Activated CD4-positive, alpha-beta memory T cell treated with anti-CD3 and anti-CD28 coated beads, Interleukin-2, amount 10 ng/mL, durations not matched to agents 7 days and 5 days (primary cell): ENCODE measurements at regions not wholly inside any gene's neighbourhood (a gene's known extent, or its start where the extent isn't known, plus 50 kb on each side); places are given as distances from the start of the nearest gene placed in this dataset.

Experiments
- CTCF ChIA-PET: fragments of 350-600 bp; sonication (Branson Sonifier 250); formaldehyde crosslinking; loops from one replicate; lab custom pipeline; 2021; ENCODE audit warnings: antibody characterized with exemption, inconsistent platforms; lab: Charles Lee
- POLR2A ChIA-PET: fragments of 350-600 bp; sonication (Branson Sonifier 250); formaldehyde crosslinking; loops from one replicate; lab custom pipeline; 2021; ENCODE audit warnings: antibody characterized with exemption; lab: Charles Lee
- DNase-seq: peaks from one replicate; pipeline ENCODE4 v3.0.0-alpha.2; 2020
- H3K27ac Mint-ChIP-seq: one replicate; pipeline ENCODE4 v1.8.0; 2021; ENCODE audit warnings: mild to moderate bottlenecking, mixed read lengths
- H3K27me3 Mint-ChIP-seq: one replicate; pipeline ENCODE4 v1.8.0; 2021; ENCODE audit warnings: mixed read lengths
- H3K36me3 Mint-ChIP-seq: one replicate; pipeline ENCODE4 v1.8.0; 2021; ENCODE audit warnings: low read depth, mixed read lengths
- H3K4me1 Mint-ChIP-seq: one replicate; pipeline ENCODE4 v1.8.0; 2021; ENCODE audit warnings: mixed read lengths
- H3K4me3 Mint-ChIP-seq: one replicate; pipeline ENCODE4 v1.8.0; 2021; ENCODE audit warnings: mild to moderate bottlenecking, mixed read lengths
- H3K9me3 Mint-ChIP-seq: one replicate; pipeline ENCODE4 v1.8.0; 2021; ENCODE audit warnings: mixed read lengths

DNA sequence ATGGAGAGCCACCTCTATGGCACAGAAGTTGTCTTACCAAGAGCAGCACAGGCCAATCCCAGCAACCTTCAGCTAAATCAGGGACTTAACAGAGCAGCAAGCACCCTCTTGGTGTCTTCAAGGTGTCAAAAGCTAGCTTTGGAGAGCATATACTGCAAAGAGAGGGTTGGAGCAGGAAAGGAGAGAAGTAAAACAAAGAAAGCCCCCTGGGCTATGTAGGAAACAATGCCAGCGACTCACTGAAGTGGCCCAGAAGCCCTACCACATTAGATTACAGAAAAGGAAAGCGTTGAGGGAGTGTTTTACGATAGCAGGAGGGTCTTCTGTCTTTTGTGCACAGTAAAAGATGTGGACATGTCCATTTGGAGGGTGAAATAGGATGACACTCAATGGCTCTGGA is 233.4 kb downstream of the MREG start:
- Mint-ChIP-seq H3K27me3 (no peaks in the 10 kb centered on the region), H3K4me1 (no peaks in the 10 kb centered on the region), H3K4me3 (no peak overlapping the region), H3K27ac (no peak overlapping the region), H3K36me3 (no peaks in the 10 kb centered on the region), H3K9me3 (no peaks in the 10 kb centered on the region)
- DNase-seq: no peak
- CTCF ChIA-PET: no interaction called here
- POLR2A ChIA-PET: no interaction called here

DNA sequence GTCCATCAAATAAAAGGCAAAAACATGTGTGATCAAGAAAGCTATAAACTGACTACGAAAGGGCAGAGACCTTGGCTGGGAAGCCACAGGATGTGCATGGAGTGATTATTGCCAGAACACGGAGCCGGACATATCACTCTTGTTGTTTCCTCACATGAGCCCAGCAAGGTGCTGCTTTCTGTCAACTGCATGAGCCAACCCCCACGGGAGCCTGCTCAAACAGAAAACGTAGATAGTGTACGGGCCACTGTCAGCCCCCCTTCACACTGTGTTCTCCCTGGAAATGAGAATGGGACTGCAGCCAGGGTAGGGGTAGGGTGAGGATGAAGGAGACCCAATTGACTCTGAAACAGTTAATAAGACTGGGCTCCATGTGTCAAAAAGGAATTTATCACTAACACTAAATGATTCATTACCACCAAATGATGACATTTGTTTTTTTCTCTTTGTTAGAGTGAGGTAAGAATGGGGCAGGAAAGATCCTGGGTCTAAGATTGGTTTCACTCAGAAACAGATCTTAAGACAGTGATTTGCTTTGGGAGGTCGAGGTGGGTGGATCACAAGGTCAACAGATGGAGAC is 235.8 kb downstream of the MREG start:
- Mint-ChIP-seq H3K4me1 (no peaks in the 10 kb centered on the region), H3K27me3 (no peaks in the 10 kb centered on the region), H3K27ac (no peak overlapping the region), H3K9me3 (no peaks in the 10 kb centered on the region), H3K36me3 (no peaks in the 10 kb centered on the region), H3K4me3 (no peak overlapping the region)
- ChIA-PET CTCF (no interaction called here), POLR2A (no interaction called here)
- no peak for DNase-seq

DNA sequence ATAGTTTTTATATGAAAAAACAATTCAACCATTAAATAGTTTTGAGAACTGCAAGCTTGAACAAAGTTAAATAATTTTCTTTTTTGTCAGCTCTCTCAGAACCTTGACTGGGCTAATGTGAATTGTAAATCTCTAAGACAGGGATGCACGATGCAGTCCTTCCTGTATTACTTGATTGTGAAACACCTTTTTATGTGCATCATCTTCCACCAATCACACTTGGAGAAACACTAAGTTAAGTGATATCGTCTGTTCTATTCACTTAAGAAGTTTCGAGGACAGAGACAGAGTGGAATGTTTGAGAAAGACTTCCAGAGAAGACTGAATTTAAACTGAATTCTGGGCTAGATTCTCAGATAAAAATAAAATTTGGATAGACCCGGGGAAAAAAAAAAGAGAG is 238.2 kb downstream of the MREG start:
- Mint-ChIP-seq H3K27me3 (no peaks in the 10 kb centered on the region), H3K4me1 (no peaks in the 10 kb centered on the region)

DNA sequence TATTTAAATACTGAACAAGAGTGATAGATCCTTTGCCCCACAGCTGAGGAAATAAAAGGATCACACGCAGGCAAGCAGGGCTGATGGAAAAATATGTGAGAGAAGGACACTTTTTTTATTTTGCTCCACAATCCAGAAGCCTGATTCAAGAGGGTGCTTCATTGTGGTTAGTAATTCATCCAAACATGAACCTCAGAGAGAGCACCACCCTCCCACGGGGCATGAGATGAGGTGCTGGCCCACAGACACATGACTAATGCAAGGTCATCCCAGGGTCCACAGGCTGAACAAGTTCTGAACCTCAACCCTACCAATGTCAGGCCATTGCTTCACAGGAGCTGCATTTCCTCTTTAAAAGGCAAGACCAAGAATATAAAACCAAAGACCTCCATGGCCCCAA is 239.6 kb downstream of the MREG start:
- Mint-ChIP-seq H3K4me3 (no peak overlapping the region), H3K36me3 (no peaks in the 10 kb centered on the region), H3K4me1 (no peaks in the 10 kb centered on the region), H3K9me3 (no peaks in the 10 kb centered on the region), H3K27me3 (peaks cover 1% of the 10 kb centered on the region), H3K27ac (no peak overlapping the region)
- no peak for DNase-seq
- POLR2A ChIA-PET: no interaction called here
- CTCF ChIA-PET: no interaction called here

More for the DNA sequence above, 238.2 kb downstream of the MREG start:
- H3K4me3 Mint-ChIP-seq: no peak overlapping the region
- CTCF ChIA-PET: no interaction called here
- DNase-seq: no peak
- no peak overlapping the region for H3K27ac Mint-ChIP-seq
- no peaks in the 10 kb centered on the region for H3K36me3 Mint-ChIP-seq
- POLR2A ChIA-PET: no interaction called here
- no peaks in the 10 kb centered on the region for H3K9me3 Mint-ChIP-seq

DNA sequence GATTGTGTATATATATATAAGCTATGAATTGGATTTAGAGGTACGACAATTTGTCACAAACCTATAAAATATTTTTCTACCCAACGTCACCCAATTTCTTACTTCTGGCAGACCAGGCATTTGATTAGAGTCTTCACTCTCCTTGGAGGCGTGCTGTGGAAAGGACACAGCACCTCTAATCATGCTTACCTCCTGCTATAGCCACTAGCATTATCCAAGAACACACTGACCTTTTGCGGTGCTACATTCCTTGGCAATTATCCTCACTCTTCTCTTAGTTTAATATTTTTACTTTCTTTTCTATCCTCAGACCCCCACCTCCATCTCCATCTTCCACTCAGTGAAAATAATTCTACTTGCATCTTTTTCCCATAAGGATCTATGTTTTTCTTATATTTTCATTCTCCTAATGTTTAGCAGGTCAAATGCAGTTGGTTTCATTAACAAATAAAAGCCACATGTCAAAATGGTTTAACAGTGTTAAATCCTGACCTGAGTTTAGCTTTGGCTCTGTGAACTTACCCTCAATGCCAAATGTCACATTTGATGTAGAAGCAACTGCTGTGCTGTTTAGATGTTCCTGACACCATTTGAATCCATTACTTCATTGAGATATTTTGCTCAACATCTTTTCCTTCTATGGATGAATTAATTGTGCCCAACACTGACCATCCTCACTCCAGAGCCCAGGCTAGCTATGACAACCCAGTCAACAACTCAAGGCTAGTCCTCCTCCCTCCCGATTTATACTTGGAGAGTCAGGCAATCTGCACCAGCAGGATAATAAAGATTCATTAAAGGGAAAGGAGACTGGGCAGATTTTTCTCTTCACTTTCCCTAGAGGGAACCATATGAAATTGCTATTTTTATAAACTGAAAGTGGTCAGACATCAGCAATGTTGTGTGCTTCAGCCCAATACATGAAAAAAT is 240.5 kb downstream of the MREG start:
- Mint-ChIP-seq H3K27ac (no peak overlapping the region), H3K9me3 (no peaks in the 10 kb centered on the region), H3K4me1 (no peaks in the 10 kb centered on the region), H3K4me3 (no peak overlapping the region), H3K36me3 (no peaks in the 10 kb centered on the region), H3K27me3 (peaks cover 5% of the 10 kb centered on the region)
- POLR2A ChIA-PET: no interaction called here
- CTCF ChIA-PET: no interaction called here
- no peak for DNase-seq

DNA sequence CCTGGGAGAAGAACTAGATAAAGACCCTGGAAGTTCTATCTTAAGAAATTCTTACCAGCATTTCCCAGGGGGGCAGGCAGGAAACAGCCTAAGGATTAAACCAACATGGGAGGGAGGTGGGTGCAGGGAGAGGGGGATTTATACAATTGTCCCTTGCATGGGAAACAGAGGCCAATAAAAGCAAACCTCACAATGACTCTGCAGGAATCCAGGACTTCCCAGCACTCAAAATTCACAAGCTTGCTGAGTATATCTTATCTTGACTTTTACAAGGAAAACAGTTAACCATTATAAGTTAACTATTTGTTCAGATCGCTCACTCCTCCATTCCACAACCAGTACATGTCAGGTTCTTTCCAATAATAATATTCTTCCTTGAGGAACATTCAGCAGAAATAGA is 241.3 kb downstream of the MREG start:
- ChIA-PET CTCF (no interaction called here), POLR2A (no interaction called here)
- Mint-ChIP-seq H3K4me1 (no peaks in the 10 kb centered on the region), H3K36me3 (no peaks in the 10 kb centered on the region), H3K27ac (no peak overlapping the region), H3K9me3 (no peaks in the 10 kb centered on the region), H3K4me3 (no peak overlapping the region), H3K27me3 (peaks cover 5% of the 10 kb centered on the region)
- DNase-seq: no peak

DNA sequence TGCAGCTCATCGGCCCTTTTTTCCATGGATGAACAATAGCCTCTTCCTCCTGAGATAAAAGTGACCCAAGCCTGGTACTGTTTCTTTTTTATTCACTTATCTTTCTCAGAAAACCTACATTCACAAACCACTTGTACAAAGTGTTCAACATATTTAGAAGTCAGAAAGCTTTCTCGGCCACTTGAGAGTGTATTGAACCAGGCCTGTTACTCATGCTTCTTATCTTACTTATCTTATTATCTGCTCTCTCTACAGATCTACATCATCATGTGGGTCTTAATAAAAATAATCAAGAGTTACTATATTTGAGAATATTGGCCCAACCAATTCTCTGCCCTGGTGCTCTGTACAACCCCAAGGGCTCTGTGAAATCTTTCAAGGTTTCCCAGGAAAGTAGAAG is 242.1 kb downstream of the MREG start:
- H3K4me3 Mint-ChIP-seq: no peak overlapping the region

DNA sequence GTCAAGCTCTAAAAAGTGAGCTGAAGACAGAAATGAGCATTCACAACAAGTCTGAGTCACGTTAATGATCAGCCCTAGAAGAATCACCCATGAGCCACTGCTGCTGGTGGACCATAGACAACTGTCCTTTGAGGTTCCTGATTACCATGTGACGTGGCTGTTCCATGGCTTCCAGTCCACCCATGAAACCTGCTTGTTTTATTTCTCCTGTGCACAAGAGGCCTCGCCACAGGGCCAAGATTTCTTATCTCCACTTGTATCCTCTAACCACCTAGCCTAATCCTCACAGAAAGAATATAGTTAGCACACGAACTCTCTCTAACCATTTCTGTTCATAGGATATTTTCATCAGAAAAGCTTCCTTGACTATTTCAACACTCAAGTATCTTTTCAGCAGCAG is 242.7 kb downstream of the MREG start:
- CTCF ChIA-PET: no interaction called here
- no peak overlapping the region for H3K4me3 Mint-ChIP-seq
- H3K36me3 Mint-ChIP-seq: no peaks in the 10 kb centered on the region
- peaks cover 5% of the 10 kb centered on the region for H3K27me3 Mint-ChIP-seq
- no peaks in the 10 kb centered on the region for H3K4me1 Mint-ChIP-seq
- no peaks in the 10 kb centered on the region for H3K9me3 Mint-ChIP-seq
- DNase-seq: no peak
- no peak overlapping the region for H3K27ac Mint-ChIP-seq
- POLR2A ChIA-PET: no interaction called here

More for the DNA sequence above, 242.1 kb downstream of the MREG start:
- no peak for DNase-seq
- Mint-ChIP-seq H3K27me3 (peaks cover 5% of the 10 kb centered on the region), H3K9me3 (no peaks in the 10 kb centered on the region), H3K4me1 (no peaks in the 10 kb centered on the region), H3K27ac (no peak overlapping the region), H3K36me3 (no peaks in the 10 kb centered on the region)
- POLR2A ChIA-PET: no interaction called here
- CTCF ChIA-PET: no interaction called here

DNA sequence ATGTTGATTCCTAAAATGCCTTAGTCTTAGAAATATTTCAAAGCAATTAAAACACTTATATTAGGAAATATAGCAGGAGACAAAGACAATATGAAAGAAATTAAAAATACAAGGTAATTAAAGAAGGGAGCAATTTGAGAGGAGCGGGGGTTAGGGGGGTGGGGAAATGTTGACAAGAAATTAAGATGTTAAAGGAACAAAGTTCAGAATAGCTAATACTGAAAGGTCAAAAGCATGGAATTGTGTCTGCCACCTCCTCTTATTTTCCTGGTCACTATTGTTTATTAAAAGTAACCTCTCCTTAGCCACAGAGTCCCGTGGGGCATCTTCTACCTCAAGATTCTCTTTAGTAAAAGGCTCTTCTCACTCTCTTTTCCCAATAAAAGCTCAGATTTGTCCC is 244.1 kb downstream of the MREG start:
- peaks cover 5% of the 10 kb centered on the region for H3K27me3 Mint-ChIP-seq
- H3K4me1 Mint-ChIP-seq: no peaks in the 10 kb centered on the region
- no peak overlapping the region for H3K27ac Mint-ChIP-seq
- no peaks in the 10 kb centered on the region for H3K9me3 Mint-ChIP-seq
- H3K4me3 Mint-ChIP-seq: no peak overlapping the region
- no peaks in the 10 kb centered on the region for H3K36me3 Mint-ChIP-seq
- ChIA-PET POLR2A (no interaction called here), CTCF (no interaction called here)
- no peak for DNase-seq

DNA sequence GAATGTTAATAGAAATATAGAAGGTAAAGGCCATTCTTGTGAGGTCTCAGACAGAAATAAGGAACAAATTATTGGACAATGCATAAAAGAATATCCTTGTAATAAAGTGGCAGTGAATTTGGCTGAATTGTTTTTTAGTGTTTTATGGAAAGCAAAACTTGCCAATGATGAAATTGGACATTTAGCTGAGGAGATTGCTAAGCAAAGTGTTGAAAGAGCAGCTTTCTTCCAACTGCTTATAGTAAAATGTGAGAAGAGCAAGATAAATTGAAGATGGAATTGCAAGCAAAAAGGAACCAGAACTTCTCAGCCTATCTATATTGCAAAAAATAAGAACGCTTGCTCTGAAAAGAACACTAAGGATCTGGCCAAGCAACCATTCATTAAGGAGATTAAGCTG is 245.7 kb downstream of the MREG start:
- no peak overlapping the region for H3K4me3 Mint-ChIP-seq
- no peaks in the 10 kb centered on the region for H3K9me3 Mint-ChIP-seq
- ChIA-PET CTCF (no interaction called here), POLR2A (no interaction called here)
- no peaks in the 10 kb centered on the region for H3K36me3 Mint-ChIP-seq
- H3K4me1 Mint-ChIP-seq: no peaks in the 10 kb centered on the region
- DNase-seq: no peak
- peaks cover 5% of the 10 kb centered on the region for H3K27me3 Mint-ChIP-seq
- no peak overlapping the region for H3K27ac Mint-ChIP-seq

DNA sequence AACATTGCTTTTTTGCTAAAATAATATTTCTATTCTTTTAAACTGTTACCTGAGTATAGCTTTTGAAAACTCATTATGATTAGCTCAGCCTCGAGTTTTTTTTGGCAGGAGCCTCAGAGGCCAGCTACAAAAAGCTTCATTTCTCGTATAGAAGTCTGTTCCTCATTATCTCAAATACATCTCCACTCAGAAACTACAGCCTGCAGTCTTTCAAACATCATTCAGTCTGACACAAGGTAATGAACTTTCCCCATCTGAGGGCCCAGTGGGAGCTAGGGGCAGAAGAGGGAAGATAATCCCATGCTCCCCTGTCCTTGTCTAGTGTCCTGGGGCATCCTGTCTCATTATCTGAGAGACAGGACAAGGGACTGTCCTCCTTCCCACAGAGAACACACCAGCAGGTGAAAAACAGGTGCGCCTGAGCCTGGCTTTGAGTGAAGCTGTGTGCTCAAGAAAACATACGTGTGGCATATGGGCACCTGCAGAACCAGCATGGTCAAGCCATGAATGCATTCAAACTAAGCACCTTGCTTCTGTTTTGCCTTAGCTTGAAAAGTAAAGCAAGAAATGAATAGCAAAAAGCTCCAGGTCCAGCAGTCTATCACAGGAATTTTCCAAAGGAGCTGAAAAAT is 247.5 kb downstream of the MREG start:
- ChIA-PET POLR2A (no interaction called here), CTCF (no interaction called here)
- H3K9me3 Mint-ChIP-seq: no peaks in the 10 kb centered on the region

DNA sequence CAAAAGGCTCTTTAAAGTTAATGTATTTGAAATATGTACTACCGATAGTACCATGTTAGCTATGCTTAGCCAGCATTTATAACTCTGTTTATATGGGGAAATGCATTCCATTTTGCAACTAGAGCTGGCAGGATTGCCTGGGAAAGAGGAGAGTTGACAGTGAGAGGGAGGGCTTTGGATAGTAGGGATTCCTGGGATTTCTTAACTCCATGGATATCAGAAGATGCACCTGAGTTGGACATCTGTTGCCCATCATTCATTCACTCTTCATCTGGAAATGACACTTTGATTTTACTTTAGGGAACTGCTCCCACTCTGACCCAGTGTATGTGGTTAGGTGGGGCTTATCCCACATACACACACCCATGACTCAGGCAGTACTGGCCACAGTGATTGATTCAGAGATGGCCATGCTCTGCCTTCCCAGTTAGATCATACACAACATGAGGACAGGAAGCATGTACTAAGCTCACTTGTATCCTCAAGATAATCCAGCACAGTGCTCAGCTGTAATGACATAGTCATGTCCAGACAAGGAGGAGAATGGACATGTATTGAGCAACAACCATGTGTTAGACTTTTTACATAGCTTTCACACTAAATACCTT is 248.8 kb downstream of the MREG start:
- Mint-ChIP-seq H3K4me3 (no peak overlapping the region), H3K27me3 (peaks cover 5% of the 10 kb centered on the region), H3K4me1 (no peaks in the 10 kb centered on the region), H3K27ac (no peak overlapping the region), H3K9me3 (no peaks in the 10 kb centered on the region), H3K36me3 (no peaks in the 10 kb centered on the region)
- POLR2A ChIA-PET: no interaction called here
- CTCF ChIA-PET: no interaction called here
- no peak for DNase-seq

More for the DNA sequence above, 247.5 kb downstream of the MREG start:
- no peak overlapping the region for H3K27ac Mint-ChIP-seq
- H3K4me3 Mint-ChIP-seq: no peak overlapping the region
- no peaks in the 10 kb centered on the region for H3K36me3 Mint-ChIP-seq
- H3K4me1 Mint-ChIP-seq: no peaks in the 10 kb centered on the region
- no peak for DNase-seq
- peaks cover 5% of the 10 kb centered on the region for H3K27me3 Mint-ChIP-seq

DNA sequence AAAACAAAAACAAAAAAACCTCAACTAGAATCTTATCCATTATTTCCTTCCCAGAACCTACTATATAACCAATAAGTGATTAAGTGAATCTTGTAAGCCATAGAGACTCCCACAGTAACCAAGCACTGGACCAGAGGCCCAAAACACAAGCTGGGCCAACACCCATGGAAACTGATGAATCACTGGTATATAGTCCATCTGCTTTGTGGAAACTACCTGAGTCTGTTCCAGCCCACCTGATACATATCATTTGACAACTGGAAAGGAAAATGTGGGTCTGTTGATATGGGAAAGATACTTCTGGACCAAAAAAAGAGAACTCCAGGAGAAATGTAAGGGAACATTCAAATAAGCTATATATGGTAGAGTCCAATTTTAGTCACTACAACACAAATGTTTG is 252.8 kb downstream of the MREG start:
- no peaks in the 10 kb centered on the region for H3K36me3 Mint-ChIP-seq
- H3K4me3 Mint-ChIP-seq: no peak overlapping the region
- no peaks in the 10 kb centered on the region for H3K4me1 Mint-ChIP-seq
- H3K9me3 Mint-ChIP-seq: no peaks in the 10 kb centered on the region
- DNase-seq: no peak
- ChIA-PET CTCF (no interaction called here), POLR2A (no interaction called here)
- H3K27ac Mint-ChIP-seq: no peak overlapping the region
- H3K27me3 Mint-ChIP-seq: no peaks in the 10 kb centered on the region
